T1000 (cell line): ENCODE measurements at regions not wholly inside any gene's neighbourhood (a gene's known extent, or its start where the extent isn't known, plus 50 kb on each side); places are given as distances from the start of the nearest gene placed in this dataset.

Experiments
- DNase-seq: peaks from one replicate; lab custom pipeline; 2025; ENCODE audit warnings: mixed read lengths; lab: John Stamatoyannopoulos, UW

GRCh38 chr22:49212002-49212401, 615.7 kb downstream of the BRD1 start:
- DNase-seq, result no peak

GRCh38 chr22:49211176-49211575, 616.5 kb downstream of the BRD1 start:
- DNase-seq, result no peak

- DNase-seq, result no peak
Observed at GRCh38 chr22:49210606-49211005, 617.1 kb downstream of the BRD1 start.

GRCh38 chr22:49209452-49210195, 618.0 kb downstream of the BRD1 start:
- no peak for DNase-seq

GRCh38 chr22:49208768-49209252, 618.9 kb downstream of the BRD1 start:
- no peak for DNase-seq

- no peak for DNase-seq
Observed at GRCh38 chr22:49208004-49208402, 619.7 kb downstream of the BRD1 start.

GRCh38 chr22:49207008-49208003, 620.4 kb downstream of the BRD1 start:
- DNase-seq, result no peak

GRCh38 chr22:49206281-49206680, 621.4 kb downstream of the BRD1 start:
- no peak for DNase-seq

- DNase-seq, result no peak
Observed at GRCh38 chr22:49205483-49205800, 622.2 kb downstream of the BRD1 start.

GRCh38 chr22:49204599-49205482, 622.8 kb downstream of the BRD1 start:
- no peak for DNase-seq

GRCh38 chr22:49203859-49204598, 623.6 kb downstream of the BRD1 start:
- no peak for DNase-seq

- DNase-seq, result no peak
Observed at GRCh38 chr22:49203091-49203858, 624.4 kb downstream of the BRD1 start.

GRCh38 chr22:49202226-49202625, 625.4 kb downstream of the BRD1 start:
- no peak for DNase-seq

GRCh38 chr22:49201046-49201970, 626.4 kb downstream of the BRD1 start:
- DNase-seq, result no peak

- no peak for DNase-seq
Observed at GRCh38 chr22:49199224-49199623, 628.4 kb downstream of the BRD1 start.

GRCh38 chr22:49198705-49199084, 629.0 kb downstream of the BRD1 start:
- DNase-seq, result no peak

GRCh38 chr22:49197986-49198704, 629.5 kb downstream of the BRD1 start:
- DNase-seq, result no peak

GRCh38 chr22:49197505-49197904, 630.2 kb downstream of the BRD1 start:
- no peak for DNase-seq

- DNase-seq, result no peak
Observed at GRCh38 chr22:49196046-49196511, 631.6 kb downstream of the BRD1 start.
